HEK293 (cell line): ENCODE measurements at regions not wholly inside any gene's neighbourhood (a gene's known extent, or its start where the extent isn't known, plus 50 kb on each side); places are given as distances from the start of the nearest gene placed in this dataset.

Experiments
- CTCF ChIA-PET: fragments of 350-600 bp; formaldehyde crosslinking; extraction: SDS; loops from one replicate; lab custom pipeline; 2021; ENCODE audit warnings: antibody characterized with exemption; lab: Yijun Ruan, JAX
- POLR2A ChIA-PET: fragments of 300-600 bp; formaldehyde crosslinking; extraction: SDS; loops from one replicate; lab custom pipeline; 2020; ENCODE audit warnings: antibody characterized with exemption, inconsistent platforms; lab: Yijun Ruan, JAX
- H3K27ac ChIP-seq: fragments of 200-500 bp; sonication (Bioruptor generic); 2 replicates; pipeline ENCODE4 v1.5.1; 2014; ENCODE audit warnings: low read depth, low read length, control low read depth, inconsistent platforms; ENCODE audit errors: extremely low read depth
- H3K36me3 ChIP-seq, 2 experiments: fragments of 200-500 bp in 1 of 2; sonication (Bioruptor generic) in 1 of 2; 1 replicate in 1 of 2; 2 replicates in 1 of 2; pipeline ENCODE4 v1.5.1; 2014 to 2017; ENCODE audit warnings: inconsistent platforms in 2 of 2, low read length in 2 of 2; ENCODE audit not compliant: control insufficient read depth in 2 of 2, insufficient read depth in 1 of 2
- H3K4me1 ChIP-seq: fragments of 200-500 bp; sonication (Bioruptor generic); 2 replicates; pipeline ENCODE4 v1.5.1; 2014; ENCODE audit warnings: mild to moderate bottlenecking, low read length, inconsistent platforms; ENCODE audit not compliant: control insufficient read depth, insufficient read depth
- H3K4me3 ChIP-seq: 2 replicates; pipeline ENCODE4 v1.5.1; 2011; ENCODE audit warnings: low read depth, mild to moderate bottlenecking, control low read depth, low read length, moderate library complexity
- H3K9me3 ChIP-seq: fragments of 200-500 bp; sonication (Bioruptor generic); 2 replicates; pipeline ENCODE4 v1.5.1; 2014; ENCODE audit warnings: low read depth, low read length, inconsistent platforms; ENCODE audit not compliant: control insufficient read depth, insufficient read depth
- GFI1B ChIP-seq: fragments of 450-650 bp; formaldehyde crosslinking; IDR thresholded peaks from 2 replicates; pipeline ENCODE4 v1.5.1; 2016; ENCODE audit warnings: missing biosample characterization, missing genetic modification characterization
- GLIS1 ChIP-seq: fragments of 450-650 bp; formaldehyde crosslinking; IDR thresholded peaks from 2 replicates; pipeline ENCODE4 v1.5.1; 2016; ENCODE audit warnings: missing biosample characterization, missing genetic modification characterization
- HOXA7 ChIP-seq: sonication (generic); formaldehyde crosslinking; IDR thresholded peaks from 2 replicates; pipeline ENCODE4 v1.8.1; 2022; ENCODE audit warnings: missing genetic modification reagents, borderline replicate concordance
- HOXD13 ChIP-seq: sonication (generic); formaldehyde crosslinking; IDR thresholded peaks from 2 replicates; pipeline ENCODE4 v1.8.0; 2022; ENCODE audit warnings: missing genetic modification reagents, borderline replicate concordance
- IKZF3 ChIP-seq: fragments of 450-650 bp; IDR thresholded peaks from 2 replicates; pipeline ENCODE4 v1.5.0; 2018; ENCODE audit warnings: missing biosample characterization, mild to moderate bottlenecking, missing genetic modification characterization, moderate library complexity
- PRDM1 ChIP-seq: fragments of 450-650 bp; formaldehyde crosslinking; IDR thresholded peaks from 2 replicates; pipeline ENCODE4; 2016; ENCODE audit warnings: missing biosample characterization, missing genetic modification characterization
- SP2 ChIP-seq: fragments of 450-650 bp; formaldehyde crosslinking; IDR thresholded peaks from 2 replicates; pipeline ENCODE4 v1.5.1; 2016; ENCODE audit warnings: missing biosample characterization, missing genetic modification characterization
- WT1 ChIP-seq: fragments of 450-650 bp; formaldehyde crosslinking; IDR thresholded peaks from 2 replicates; pipeline ENCODE4 v1.5.1; 2016; ENCODE audit warnings: missing biosample characterization, missing genetic modification characterization
- ZBTB17 ChIP-seq: fragments of 450-650 bp; formaldehyde crosslinking; IDR thresholded peaks from 2 replicates; pipeline ENCODE4 v1.5.1; 2016; ENCODE audit warnings: missing biosample characterization, missing genetic modification characterization
- ZBTB20 ChIP-seq: fragments of 450-650 bp; formaldehyde crosslinking; IDR thresholded peaks from 2 replicates; pipeline ENCODE4 v1.5.1; 2016; ENCODE audit warnings: missing biosample characterization, missing genetic modification characterization
- ZFP41 ChIP-seq: fragments of 450-650 bp; formaldehyde crosslinking; IDR thresholded peaks from 2 replicates; pipeline ENCODE4 v1.5.1; 2016; ENCODE audit warnings: missing biosample characterization, missing genetic modification characterization, borderline replicate concordance
- ZIC2 ChIP-seq: fragments of 450-650 bp; formaldehyde crosslinking; IDR thresholded peaks from 2 replicates; pipeline ENCODE4 v1.5.1; 2016; ENCODE audit warnings: missing biosample characterization, missing genetic modification characterization
- ZNF112 ChIP-seq: fragments of 450-650 bp; formaldehyde crosslinking; IDR thresholded peaks from 2 replicates; pipeline ENCODE4 v1.5.0; 2017; ENCODE audit warnings: missing biosample characterization, missing genetic modification characterization
- ZNF114 ChIP-seq: fragments of 450-650 bp; formaldehyde crosslinking; IDR thresholded peaks from 2 replicates; pipeline ENCODE4 v1.5.0; 2017; ENCODE audit warnings: missing biosample characterization, missing genetic modification characterization
- ZNF133 ChIP-seq: fragments of 450-650 bp; formaldehyde crosslinking; IDR thresholded peaks from 2 replicates; pipeline ENCODE4 v1.5.1; 2016; ENCODE audit warnings: missing biosample characterization, missing genetic modification characterization
- ZNF138 ChIP-seq: fragments of 450-650 bp; formaldehyde crosslinking; IDR thresholded peaks from 2 replicates; pipeline ENCODE4 v1.5.1; 2016; ENCODE audit warnings: missing biosample characterization, missing genetic modification characterization, borderline replicate concordance
- ZNF24 ChIP-seq: fragments of 450-650 bp; formaldehyde crosslinking; IDR thresholded peaks from 2 replicates; pipeline ENCODE4 v1.5.1; 2016; ENCODE audit warnings: missing biosample characterization, missing genetic modification characterization
- ZNF302 ChIP-seq: fragments of 450-650 bp; formaldehyde crosslinking; IDR thresholded peaks from 2 replicates; pipeline ENCODE4 v1.5.1; 2016; ENCODE audit warnings: missing biosample characterization, missing genetic modification characterization, low read depth
- ZNF544 ChIP-seq: fragments of 450-650 bp; formaldehyde crosslinking; IDR thresholded peaks from 2 replicates; pipeline ENCODE4 v1.5.0; 2017; ENCODE audit warnings: missing biosample characterization, missing genetic modification characterization
- ZNF600 ChIP-seq: fragments of 450-650 bp; formaldehyde crosslinking; IDR thresholded peaks from 2 replicates; pipeline ENCODE4 v1.5.1; 2016; ENCODE audit warnings: missing biosample characterization, missing genetic modification characterization
- ZNF626 ChIP-seq: fragments of 450-650 bp; sonication (Bioruptor Pico); formaldehyde crosslinking; IDR thresholded peaks from 2 replicates; pipeline ENCODE4 v1.5.1; 2018; ENCODE audit warnings: missing biosample characterization, missing genetic modification characterization, inconsistent platforms
- ZNF629 ChIP-seq: fragments of 450-650 bp; formaldehyde crosslinking; IDR thresholded peaks from 2 replicates; pipeline ENCODE4 v1.5.1; 2017; ENCODE audit warnings: missing biosample characterization, missing genetic modification characterization
- ZNF660 ChIP-seq: fragments of 450-650 bp; IDR thresholded peaks from 2 replicates; pipeline ENCODE4 v1.5.1; 2018; ENCODE audit warnings: missing biosample characterization, mild to moderate bottlenecking, missing genetic modification characterization
- ZNF707 ChIP-seq: fragments of 450-650 bp; formaldehyde crosslinking; IDR thresholded peaks from 2 replicates; pipeline ENCODE4 v1.5.1; 2016; ENCODE audit warnings: missing biosample characterization, missing genetic modification characterization
- ZNF747 ChIP-seq: fragments of 450-650 bp; formaldehyde crosslinking; IDR thresholded peaks from 2 replicates; pipeline ENCODE4 v1.5.1; 2016; ENCODE audit warnings: missing biosample characterization, missing genetic modification characterization
- ZNF837 ChIP-seq: fragments of 450-650 bp; formaldehyde crosslinking; IDR thresholded peaks from 2 replicates; pipeline ENCODE4 v1.5.1; 2016; ENCODE audit warnings: missing biosample characterization, missing genetic modification characterization
- TF ChIP-seq, protein P1 (sequence below): fragments of 450-650 bp; formaldehyde crosslinking; IDR thresholded peaks from 2 replicates; pipeline ENCODE4 v1.5.1; 2016; ENCODE audit warnings: missing biosample characterization, missing genetic modification characterization
- TF ChIP-seq, protein P2 (sequence below): fragments of 450-650 bp; formaldehyde crosslinking; IDR thresholded peaks from 2 replicates; pipeline ENCODE4 v1.5.1; 2016; ENCODE audit warnings: missing biosample characterization, missing genetic modification characterization
- TF ChIP-seq, protein P3 (sequence below): fragments of 450-650 bp; formaldehyde crosslinking; IDR thresholded peaks from 2 replicates; pipeline ENCODE4 v1.5.1; 2016; ENCODE audit warnings: missing biosample characterization, missing genetic modification characterization

DNA sequence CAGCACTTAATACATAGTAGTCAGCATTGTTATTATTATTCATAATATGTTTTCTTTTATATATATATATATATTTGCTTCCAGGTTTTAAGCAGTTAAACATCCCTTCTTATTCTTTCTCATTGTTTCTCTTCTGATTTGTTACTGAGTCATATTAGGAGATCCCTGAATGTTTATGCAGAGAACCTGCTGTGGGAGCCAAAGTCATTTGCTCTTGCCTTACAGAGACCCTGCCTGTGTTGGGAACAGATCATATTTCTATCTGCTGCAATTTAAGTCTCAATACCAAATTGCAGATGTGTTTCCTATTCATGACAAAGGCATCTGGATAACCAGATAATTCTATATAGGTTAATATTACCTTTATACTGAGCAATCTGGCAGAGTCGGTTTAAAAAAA lies 323.0 kb upstream of the UMPS start (continued):
- TF ChIP-seq ZNF138 (tag by site-specific recombination) (no peak), ZNF600 (tag by site-specific recombination) (no peak), ZNF24 (tag by site-specific recombination) (no peak), ZNF302 (tag by site-specific recombination) (no peak), ZBTB20 (tag by site-specific recombination) (no peak), ZNF544 (tag by site-specific recombination) (no peak), ZNF626 (tag by site-specific recombination) (no peak), GFI1B (no peak), ZNF747 (no peak), PRDM1 (tag by site-specific recombination) (no peak), ZNF707 (tag by site-specific recombination) (no peak), ZBTB17 (tag by site-specific recombination) (no peak)

DNA sequence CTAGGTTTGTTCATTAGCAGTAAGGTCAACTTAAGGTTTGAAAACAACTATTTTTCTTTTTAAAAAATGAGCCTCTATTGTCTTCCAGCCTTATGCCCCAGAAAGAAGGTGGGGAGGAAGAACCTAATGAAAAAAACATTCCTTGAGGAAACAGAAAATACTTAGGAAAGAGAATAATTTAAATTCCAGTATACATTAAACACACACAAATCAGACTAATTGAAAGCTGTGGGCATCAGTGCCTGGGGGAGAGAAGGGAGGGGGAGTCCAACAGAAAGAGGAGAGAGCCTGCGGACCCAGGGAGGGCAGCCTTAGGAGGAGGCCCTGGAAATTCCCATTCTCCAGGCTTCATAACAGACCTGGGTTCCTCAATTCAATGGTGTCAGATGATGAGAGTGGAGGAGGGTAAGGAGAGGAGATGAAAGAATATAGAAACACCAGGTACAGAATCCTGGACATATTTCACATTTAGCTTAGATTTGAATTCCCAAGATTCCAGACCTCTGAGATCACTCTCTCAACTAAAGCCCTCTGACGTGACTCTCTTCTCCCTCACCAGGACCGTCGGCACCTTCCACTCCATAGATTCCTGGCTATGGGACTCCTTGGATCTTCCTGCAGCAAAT lies 320.5 kb upstream of the UMPS start:
- CTCF ChIA-PET = no interaction called here
- H3K27ac ChIP-seq = no peak overlapping the region

DNA sequence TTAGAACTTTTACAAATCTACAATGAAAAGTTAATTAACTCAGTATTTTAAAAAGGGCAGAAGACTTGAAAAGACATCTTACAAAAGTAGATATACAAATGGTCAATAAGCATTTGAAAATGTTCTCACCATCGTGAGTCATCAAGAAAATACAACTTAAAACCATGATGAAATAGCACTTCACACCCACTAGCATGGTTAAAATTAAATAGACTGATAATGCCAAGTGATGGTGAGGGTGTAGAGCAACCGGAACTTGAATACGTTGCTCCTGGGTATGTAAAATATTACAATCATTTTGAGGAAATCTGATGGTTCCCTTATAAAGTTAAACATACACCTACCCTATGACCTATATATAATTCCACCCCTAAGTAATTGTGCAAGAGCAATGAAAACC lies 319.8 kb upstream of the UMPS start:
- Histone ChIP-seq H3K4me3 (no peak overlapping the region), H3K9me3 (no peaks in the 10 kb centered on the region), H3K4me1 (no peaks in the 10 kb centered on the region), H3K27ac (no peak overlapping the region), H3K36me3 (no peaks in the 10 kb centered on the region)
- TF ChIP-seq ZNF114 (tag by site-specific recombination) = no peak
- no peak for TF ChIP-seq ZNF544 (tag by site-specific recombination)
- TF ChIP-seq SP2 (tag by site-specific recombination) = no peak
- no peak for TF ChIP-seq HOXA7 (CRISPR knock-in tag)
- TF ChIP-seq ZBTB20 (tag by site-specific recombination) = no peak
- TF ChIP-seq WT1 (tag by site-specific recombination) = no peak
- TF ChIP-seq, protein P1, sequence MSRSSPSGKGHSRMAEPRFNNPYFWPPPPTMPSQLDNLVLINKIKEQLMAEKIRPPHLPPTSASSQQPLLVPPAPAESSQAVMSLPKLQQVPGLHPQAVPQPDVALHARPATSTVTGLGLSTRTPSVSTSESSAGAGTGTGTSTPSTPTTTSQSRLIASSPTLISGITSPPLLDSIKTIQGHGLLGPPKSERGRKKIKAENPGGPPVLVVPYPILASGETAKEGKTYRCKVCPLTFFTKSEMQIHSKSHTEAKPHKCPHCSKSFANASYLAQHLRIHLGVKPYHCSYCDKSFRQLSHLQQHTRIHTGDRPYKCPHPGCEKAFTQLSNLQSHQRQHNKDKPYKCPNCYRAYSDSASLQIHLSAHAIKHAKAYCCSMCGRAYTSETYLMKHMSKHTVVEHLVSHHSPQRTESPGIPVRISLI (tag by site-specific recombination) = no peak
- TF ChIP-seq, protein P2, sequence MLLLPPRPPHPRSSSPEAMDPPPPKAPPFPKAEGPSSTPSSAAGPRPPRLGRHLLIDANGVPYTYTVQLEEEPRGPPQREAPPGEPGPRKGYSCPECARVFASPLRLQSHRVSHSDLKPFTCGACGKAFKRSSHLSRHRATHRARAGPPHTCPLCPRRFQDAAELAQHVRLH (tag by site-specific recombination) = no peak
- ChIA-PET CTCF (no interaction called here), POLR2A (no interaction called here)

More for the DNA sequence above, 320.5 kb upstream of the UMPS start:
- H3K4me1 ChIP-seq = no peaks in the 10 kb centered on the region
- POLR2A ChIA-PET = no interaction called here
- no peaks in the 10 kb centered on the region for H3K36me3 ChIP-seq
- no peaks in the 10 kb centered on the region for H3K9me3 ChIP-seq
- H3K4me3 ChIP-seq = no peak overlapping the region
- TF ChIP-seq GLIS1 (tag by site-specific recombination) (peak; percentile 16; the same call in 1 of the 2 replicates), HOXD13 (CRISPR knock-in tag) (no peak), ZNF600 (tag by site-specific recombination) (no peak)

DNA sequence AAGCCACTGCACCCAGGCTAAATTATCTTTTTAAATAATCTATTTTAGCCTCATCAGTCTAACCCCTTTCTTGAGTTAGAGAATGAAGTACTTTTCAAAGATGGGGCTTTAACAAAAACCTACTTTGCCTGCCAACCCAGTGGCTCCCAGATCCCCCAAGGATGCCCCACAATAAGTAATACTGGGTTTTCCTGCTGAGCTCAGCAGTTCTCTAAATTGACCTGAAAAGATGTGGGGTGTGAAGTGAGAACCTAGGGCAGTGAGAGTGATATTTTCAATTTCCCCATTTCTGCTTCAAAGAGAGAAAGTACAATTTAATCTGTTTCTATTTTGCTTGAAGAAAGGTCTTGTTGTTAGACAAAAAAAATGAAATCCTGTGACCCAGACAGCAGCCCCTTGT lies 318.5 kb upstream of the UMPS start:
- ChIA-PET POLR2A (no interaction called here), CTCF (interaction anchor here (1.5 kb wide), 1 partner anchor 14 kb away, joined by 3 read pairs; no protein-coding TSS in a partner anchor)
- H3K9me3 ChIP-seq = no peaks in the 10 kb centered on the region

More for the DNA sequence above, 318.5 kb upstream of the UMPS start:
- H3K4me3 ChIP-seq = no peak overlapping the region
- H3K36me3 ChIP-seq = no peaks in the 10 kb centered on the region
- H3K27ac ChIP-seq = no peak overlapping the region
- no peaks in the 10 kb centered on the region for H3K4me1 ChIP-seq
- TF ChIP-seq ZNF629 (tag by site-specific recombination) = no peak
- no peak for TF ChIP-seq IKZF3 (tag by site-specific recombination)
- no peak for TF ChIP-seq ZIC2 (tag by site-specific recombination)
- TF ChIP-seq, protein P3, sequence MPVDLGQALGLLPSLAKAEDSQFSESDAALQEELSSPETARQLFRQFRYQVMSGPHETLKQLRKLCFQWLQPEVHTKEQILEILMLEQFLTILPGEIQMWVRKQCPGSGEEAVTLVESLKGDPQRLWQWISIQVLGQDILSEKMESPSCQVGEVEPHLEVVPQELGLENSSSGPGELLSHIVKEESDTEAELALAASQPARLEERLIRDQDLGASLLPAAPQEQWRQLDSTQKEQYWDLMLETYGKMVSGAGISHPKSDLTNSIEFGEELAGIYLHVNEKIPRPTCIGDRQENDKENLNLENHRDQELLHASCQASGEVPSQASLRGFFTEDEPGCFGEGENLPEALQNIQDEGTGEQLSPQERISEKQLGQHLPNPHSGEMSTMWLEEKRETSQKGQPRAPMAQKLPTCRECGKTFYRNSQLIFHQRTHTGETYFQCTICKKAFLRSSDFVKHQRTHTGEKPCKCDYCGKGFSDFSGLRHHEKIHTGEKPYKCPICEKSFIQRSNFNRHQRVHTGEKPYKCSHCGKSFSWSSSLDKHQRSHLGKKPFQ (tag by site-specific recombination) = no peak
- TF ChIP-seq ZNF660 (tag by site-specific recombination) = no peak
- no peak for TF ChIP-seq ZNF133 (tag by site-specific recombination)
- no peak for TF ChIP-seq ZFP41 (tag by site-specific recombination)
- no peak for TF ChIP-seq ZNF112 (tag by site-specific recombination)
- no peak for TF ChIP-seq ZNF837 (tag by site-specific recombination)
- TF ChIP-seq, all 188 proteins: peak for 0
